ENCODE measurements at regions not wholly inside any gene's neighbourhood (a gene's known extent, or its start where the extent isn't known, plus 50 kb on each side); places are given as distances from the start of the nearest gene placed in this dataset.

- TF ChIP-seq YY1 (IDR thresholded peaks at IDR 0.05; ENCODE audit: low read depth, low read length) (no peak), CHD4 (IDR thresholded peaks at IDR 0.05) (no peak), FOS (IDR thresholded peaks at IDR 0.05; ENCODE audit: borderline replicate concordance, extremely low read depth, insufficient read length) (no peak)
Measured at GRCh38 chr3:20563985-20564384, 378.0 kb upstream of the SGO1 start.
